ENCODE measurements at regions not wholly inside any gene's neighbourhood (a gene's known extent, or its start where the extent isn't known, plus 50 kb on each side); places are given as distances from the start of the nearest gene placed in this dataset.

DNA sequence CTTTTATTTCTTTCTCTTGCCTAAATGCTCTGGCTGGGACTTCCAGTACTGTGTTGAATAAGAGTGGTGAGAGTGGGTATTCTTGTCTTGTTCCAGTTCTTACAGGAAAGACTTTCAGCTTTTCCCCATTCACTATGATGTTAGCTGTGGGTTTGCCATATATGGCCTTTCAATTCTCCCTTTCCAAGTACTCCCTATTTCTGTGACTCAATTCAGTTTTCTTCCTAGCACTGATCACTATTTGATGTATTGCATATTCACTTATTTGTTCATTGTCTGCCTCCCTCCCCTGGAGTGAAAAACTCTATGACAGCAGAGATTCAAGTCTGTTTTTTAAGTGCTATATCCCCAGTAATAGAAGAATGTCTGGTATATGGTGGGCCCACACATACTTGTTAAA lies 618.2 kb upstream of the CAMK1G start:
- intact Hi-C loops (cut with DNase I), result no loop called here
- no peak overlapping the region for H3K27ac ChIP-seq
- no peak overlapping the region for H3K4me3 ChIP-seq
- H3K4me1 ChIP-seq, result no peaks in the 10 kb centered on the region
- no peak for DNase-seq
- H3K27me3 ChIP-seq, result no peaks in the 10 kb centered on the region
- H3K36me3 ChIP-seq, result no peaks in the 10 kb centered on the region
- no peaks in the 10 kb centered on the region for H3K9me3 ChIP-seq
- no peak for TF ChIP-seq POLR2AphosphoS5 (IDR thresholded peaks at IDR 0.05)
- no peak for TF ChIP-seq POLR2A (IDR thresholded peaks at IDR 0.05)
- TF ChIP-seq, protein P1, sequence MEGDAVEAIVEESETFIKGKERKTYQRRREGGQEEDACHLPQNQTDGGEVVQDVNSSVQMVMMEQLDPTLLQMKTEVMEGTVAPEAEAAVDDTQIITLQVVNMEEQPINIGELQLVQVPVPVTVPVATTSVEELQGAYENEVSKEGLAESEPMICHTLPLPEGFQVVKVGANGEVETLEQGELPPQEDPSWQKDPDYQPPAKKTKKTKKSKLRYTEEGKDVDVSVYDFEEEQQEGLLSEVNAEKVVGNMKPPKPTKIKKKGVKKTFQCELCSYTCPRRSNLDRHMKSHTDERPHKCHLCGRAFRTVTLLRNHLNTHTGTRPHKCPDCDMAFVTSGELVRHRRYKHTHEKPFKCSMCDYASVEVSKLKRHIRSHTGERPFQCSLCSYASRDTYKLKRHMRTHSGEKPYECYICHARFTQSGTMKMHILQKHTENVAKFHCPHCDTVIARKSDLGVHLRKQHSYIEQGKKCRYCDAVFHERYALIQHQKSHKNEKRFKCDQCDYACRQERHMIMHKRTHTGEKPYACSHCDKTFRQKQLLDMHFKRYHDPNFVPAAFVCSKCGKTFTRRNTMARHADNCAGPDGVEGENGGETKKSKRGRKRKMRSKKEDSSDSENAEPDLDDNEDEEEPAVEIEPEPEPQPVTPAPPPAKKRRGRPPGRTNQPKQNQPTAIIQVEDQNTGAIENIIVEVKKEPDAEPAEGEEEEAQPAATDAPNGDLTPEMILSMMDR (IDR thresholded peaks at IDR 0.05), result no peak
- no peak for TF ChIP-seq EP300 (IDR thresholded peaks at IDR 0.05)

DNA sequence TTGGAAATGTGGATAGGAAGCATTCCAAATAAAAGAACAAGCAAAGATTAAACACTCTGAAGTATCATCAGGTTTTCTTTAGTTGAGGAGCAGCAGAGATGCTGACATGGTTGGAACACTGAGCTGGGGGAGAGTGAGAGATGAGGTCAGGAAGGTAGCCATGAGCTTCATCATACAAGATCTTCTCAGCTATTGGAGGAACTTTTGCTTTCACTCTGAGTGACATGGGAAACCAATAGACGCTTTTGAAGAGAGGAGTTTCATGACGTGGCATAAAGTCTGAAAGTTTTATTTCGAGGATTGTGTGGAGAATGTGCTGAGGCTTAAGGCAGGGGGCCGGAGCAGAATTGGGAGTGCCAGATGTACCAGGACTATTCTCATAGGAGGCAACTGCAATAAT lies 616.2 kb upstream of the CAMK1G start:
- TF ChIP-seq POLR2A (IDR thresholded peaks at IDR 0.05), result no peak
- TF ChIP-seq POLR2AphosphoS5 (IDR thresholded peaks at IDR 0.05), result no peak
- TF ChIP-seq, protein P1 (IDR thresholded peaks at IDR 0.05), result no peak
- TF ChIP-seq EP300 (IDR thresholded peaks at IDR 0.05), result no peak
- WGBS, 2 donors, result 88% methylated on average over 4 of the region's 4 CpGs
- H3K27ac ChIP-seq, result no peak overlapping the region

DNA sequence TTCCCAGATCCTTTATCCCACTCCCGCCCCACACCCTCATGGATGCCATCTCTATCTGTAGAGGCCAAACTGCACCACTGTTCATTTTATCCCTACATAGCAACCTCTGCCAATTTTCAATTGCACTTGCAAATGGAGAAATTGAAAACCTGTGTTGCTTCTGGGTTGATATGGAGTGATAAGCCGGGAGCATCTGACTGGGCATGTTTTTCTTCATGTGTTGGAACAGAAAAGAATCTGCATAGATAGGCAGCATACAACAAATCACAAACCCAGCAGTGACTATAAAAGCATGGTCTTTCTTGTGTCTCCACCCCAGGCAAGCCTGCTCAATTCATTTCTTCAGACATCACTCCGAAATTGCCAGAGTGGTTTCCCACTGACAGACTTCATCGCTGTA lies 608.8 kb upstream of the CAMK1G start:
- TF ChIP-seq, protein P1 (IDR thresholded peaks at IDR 0.05), result no peak
- TF ChIP-seq EP300 (IDR thresholded peaks at IDR 0.05), result no peak
- TF ChIP-seq POLR2AphosphoS5 (IDR thresholded peaks at IDR 0.05), result no peak
- TF ChIP-seq POLR2A (IDR thresholded peaks at IDR 0.05), result no peak
- DNase-seq, result no peak
- intact Hi-C loops (cut with DNase I), result no loop called here
- Histone ChIP-seq H3K27ac (no peak overlapping the region), H3K36me3 (no peaks in the 10 kb centered on the region), H3K27me3 (no peaks in the 10 kb centered on the region), H3K4me3 (no peak overlapping the region), H3K9me3 (no peaks in the 10 kb centered on the region), H3K4me1 (no peaks in the 10 kb centered on the region)
- 94 to 95% methylated on average over 4 of the region's 4 CpGs for WGBS, 2 donors

More for the DNA sequence above, 616.2 kb upstream of the CAMK1G start:
- H3K36me3 ChIP-seq, result no peaks in the 10 kb centered on the region
- no peaks in the 10 kb centered on the region for H3K27me3 ChIP-seq
- H3K9me3 ChIP-seq, result no peaks in the 10 kb centered on the region
- no peak overlapping the region for H3K4me3 ChIP-seq
- no peaks in the 10 kb centered on the region for H3K4me1 ChIP-seq
- intact Hi-C loops (cut with DNase I), result no loop called here
- DNase-seq, result no peak

DNA sequence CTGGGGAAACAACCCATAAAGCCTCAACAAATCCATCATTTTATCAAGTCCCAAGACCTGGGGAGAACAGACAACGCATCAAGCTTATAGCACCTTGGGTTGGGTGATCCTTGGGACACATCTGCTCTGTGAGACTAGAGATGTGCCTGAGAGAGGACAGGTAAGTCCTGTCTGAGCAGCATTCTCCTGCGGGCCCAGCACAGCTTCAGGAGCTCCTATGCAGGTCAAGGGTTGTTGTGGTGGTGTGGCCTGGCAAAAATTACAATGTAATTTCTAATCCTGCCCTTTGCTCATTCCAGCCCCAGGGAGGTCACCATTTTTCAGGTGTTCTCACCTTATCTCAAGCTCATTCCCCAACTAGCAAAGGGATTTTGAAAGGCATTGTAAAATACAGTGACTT lies 608.1 kb upstream of the CAMK1G start:
- 89 to 90% methylated on average over 2 of the region's 2 CpGs for WGBS, 2 donors
- no peaks in the 10 kb centered on the region for H3K9me3 ChIP-seq
- DNase-seq, result no peak
- no peak overlapping the region for H3K27ac ChIP-seq
- H3K27me3 ChIP-seq, result no peaks in the 10 kb centered on the region
- no peaks in the 10 kb centered on the region for H3K4me1 ChIP-seq
- no peaks in the 10 kb centered on the region for H3K36me3 ChIP-seq
- H3K4me3 ChIP-seq, result no peak overlapping the region
- intact Hi-C loops (cut with DNase I), result no loop called here
- TF ChIP-seq POLR2A (IDR thresholded peaks at IDR 0.05), result no peak
- TF ChIP-seq, protein P1 (IDR thresholded peaks at IDR 0.05), result no peak

DNA sequence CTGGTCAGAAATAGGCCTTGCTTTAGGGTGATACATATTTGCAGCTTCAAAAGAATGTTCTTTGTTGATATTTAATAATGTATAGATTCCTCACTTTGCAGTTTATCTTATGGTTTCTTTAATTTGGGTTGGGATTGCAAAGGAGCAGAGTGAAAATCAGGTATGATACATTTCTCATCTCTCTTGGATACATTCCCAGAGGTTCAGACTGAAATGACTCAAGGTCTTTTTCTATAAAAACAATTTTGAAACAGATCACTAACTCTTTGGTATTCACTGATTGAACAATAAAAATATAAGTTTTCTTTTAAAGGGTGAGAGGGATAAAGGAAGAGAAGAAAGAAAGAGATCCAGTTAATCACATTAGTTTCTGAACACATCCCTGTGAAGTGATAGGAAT lies 606.5 kb upstream of the CAMK1G start:
- Histone ChIP-seq H3K4me3 (no peak overlapping the region), H3K9me3 (no peaks in the 10 kb centered on the region), H3K4me1 (no peaks in the 10 kb centered on the region), H3K27ac (no peak overlapping the region), H3K27me3 (no peaks in the 10 kb centered on the region), H3K36me3 (no peaks in the 10 kb centered on the region)
- TF ChIP-seq, protein P1 (IDR thresholded peaks at IDR 0.05), result no peak
- TF ChIP-seq POLR2A (IDR thresholded peaks at IDR 0.05), result no peak
- no peak for DNase-seq
- intact Hi-C loops (cut with DNase I), result no loop called here

Measured in sigmoid colon (tissue), 6 donors.